ENCODE measurements at regions not wholly inside any gene's neighbourhood (a gene's known extent, or its start where the extent isn't known, plus 50 kb on each side); places are given as distances from the start of the nearest gene placed in this dataset.

DNA sequence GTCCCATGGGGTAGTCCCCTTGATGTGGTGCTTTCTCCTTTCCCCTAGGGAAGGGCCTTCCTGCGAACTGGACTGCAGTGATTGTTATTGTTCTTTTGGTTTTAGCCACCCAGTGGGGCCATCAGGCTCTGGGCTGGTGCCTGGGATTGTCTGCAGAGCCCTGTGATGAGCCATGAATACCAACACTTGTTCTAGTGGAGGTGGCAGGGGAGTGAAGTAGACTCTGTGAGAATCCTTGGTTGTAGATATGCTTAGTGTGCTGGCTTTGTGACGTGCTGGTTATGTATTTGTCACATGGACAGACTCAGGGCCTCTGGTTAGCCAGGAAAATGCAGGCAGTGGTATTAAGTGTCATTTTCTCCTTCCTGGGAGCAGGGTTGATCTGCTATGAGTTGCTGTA lies 51.8 kb upstream of the NDUFB4 start:
- intact Hi-C loops (cut with DNase I) = no loop called here
- DNase-seq (no peak), ATAC-seq (peak; percentile 61 to 72)

DNA sequence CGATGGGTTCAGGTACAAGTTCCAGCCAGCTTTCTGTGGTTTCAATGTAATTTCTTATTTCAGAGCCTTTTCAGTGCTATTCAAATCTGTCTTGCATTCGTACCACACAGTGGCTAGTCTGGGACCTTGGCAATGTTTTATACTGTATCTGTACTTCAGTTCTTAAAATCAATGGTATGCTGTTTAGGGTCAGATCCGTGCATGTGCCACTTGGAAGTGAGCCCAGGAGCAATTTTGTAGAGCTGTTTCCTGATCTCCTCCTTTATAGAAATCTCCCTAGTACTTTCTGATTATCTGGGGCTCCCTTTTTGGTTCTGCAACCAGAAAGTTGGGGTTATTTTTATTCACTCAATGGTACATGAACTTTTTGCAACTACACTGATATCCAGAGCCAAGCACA lies 59.5 kb upstream of the NDUFB4 start:
- intact Hi-C loops (cut with DNase I) = no loop called here
- no peak for ATAC-seq
- DNase-seq = no peak

DNA sequence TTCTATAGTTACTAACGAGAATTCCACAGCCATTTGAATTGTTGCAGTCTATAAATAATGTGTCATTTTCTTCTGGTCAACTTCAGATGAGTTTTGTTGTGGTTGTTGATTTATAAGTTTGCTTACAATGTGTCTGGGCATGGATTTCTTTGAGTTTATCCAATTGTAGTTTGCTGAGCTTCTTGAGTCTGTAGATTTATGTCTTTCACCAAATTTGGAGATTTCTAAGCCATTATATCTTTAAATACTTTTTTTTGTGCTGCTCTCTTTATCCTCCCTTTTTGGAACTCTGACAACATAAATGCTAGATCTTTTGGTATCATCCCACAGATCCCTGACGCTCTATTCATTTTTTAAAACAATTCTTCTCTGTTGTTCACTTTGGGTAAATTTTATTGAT lies 63.2 kb upstream of the NDUFB4 start:
- intact Hi-C loops (cut with DNase I) = no loop called here
- no peak for ATAC-seq
- no peak for DNase-seq

DNA sequence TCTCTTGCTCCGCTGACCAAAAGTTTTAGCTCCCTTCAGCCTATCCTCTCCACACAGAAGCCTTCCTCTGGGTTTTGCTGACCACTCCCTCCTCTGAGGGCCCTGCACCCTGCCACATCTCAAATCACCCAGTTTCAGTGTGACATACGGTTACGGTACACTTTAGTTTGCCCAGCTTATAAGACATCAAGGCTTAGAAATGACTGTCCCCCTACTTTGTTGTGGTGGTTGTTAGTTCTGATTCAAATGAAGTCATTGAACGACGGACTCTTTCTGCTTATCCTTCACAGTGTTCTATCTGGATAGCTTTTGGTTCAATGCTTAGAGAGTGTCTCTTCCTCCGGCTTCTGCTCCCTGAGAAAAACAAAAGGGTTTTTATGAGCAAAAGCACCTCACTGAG lies 68.0 kb upstream of the NDUFB4 start:
- ATAC-seq (no peak), DNase-seq (no peak)
- intact Hi-C loops (cut with DNase I) = no loop called here

DNA sequence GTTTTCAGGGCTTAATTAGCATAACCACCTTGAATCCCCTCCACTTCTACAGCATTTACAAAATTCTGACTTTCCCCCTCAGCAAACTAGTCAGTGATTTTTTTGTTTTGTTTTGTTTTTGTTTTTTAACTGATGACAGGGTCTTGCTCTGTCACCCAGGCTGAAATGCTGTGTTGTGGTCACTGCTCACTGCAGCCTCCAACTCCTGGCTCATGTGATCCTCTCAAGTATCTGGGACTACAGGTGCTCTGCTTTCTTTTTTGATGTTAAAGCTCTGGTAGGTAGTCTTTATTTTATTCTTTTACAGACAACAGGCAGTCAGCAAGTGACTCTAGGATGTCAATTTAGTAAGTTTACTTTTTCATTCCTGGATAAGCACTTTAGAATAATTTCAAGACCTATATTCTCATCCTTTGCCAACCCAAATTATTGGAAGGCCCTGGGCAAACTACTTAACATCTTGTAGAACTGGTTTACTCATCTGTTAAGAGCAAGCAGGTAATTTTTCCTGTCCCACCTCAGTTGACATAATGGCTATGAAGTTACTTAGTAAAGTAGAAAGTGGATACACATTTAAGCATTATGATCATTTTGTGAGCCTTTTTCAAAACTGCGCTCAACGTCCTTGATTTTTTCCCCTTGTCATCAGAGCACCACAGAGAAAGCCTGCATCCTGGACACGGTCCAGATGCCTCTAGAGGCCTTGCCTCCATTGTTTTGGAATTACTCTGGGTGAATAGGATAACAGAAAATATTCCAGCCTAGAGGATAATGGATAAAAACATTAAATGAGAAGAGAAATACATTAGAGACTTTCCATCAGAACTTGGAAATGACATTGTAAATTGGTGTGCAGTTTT lies 69.9 kb upstream of the NDUFB4 start:
- ATAC-seq (no peak), DNase-seq (no peak)
- intact Hi-C loops (cut with DNase I) = no loop called here

DNA sequence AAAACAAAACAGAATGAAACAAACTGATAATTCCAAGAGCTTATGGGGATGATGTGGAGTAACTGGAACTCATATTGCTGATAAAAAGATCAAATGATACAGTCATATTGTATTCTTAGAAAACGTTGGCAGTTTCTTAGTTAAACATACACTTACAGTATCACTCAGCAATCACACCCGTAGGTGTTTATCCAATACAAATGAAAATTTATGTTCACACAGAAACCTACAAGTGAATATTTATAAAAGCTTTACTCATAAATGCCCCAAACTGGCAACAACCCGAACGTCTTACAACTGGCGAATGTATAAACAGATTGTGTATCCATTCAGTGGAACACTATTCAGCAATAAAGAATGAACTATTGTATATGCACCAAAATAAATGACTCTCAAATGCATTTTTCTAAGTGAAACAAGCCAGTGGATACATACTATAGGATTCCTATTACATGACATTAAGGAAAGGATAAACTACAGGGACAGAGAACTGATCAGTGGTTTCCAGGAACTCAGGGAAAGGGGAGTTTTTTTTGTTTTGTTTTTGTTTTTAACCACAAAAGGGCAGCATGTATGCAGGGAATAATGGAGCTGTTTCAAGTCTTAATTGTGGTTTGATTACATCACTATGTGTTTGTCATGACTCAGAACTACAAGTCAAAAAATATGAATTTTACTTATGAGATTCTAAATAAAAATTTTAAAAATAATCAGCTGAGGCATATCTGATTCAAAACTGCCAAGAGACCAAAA lies 71.8 kb upstream of the NDUFB4 start:
- intact Hi-C loops (cut with DNase I) = no loop called here
- ATAC-seq (no peak), DNase-seq (no peak)

DNA sequence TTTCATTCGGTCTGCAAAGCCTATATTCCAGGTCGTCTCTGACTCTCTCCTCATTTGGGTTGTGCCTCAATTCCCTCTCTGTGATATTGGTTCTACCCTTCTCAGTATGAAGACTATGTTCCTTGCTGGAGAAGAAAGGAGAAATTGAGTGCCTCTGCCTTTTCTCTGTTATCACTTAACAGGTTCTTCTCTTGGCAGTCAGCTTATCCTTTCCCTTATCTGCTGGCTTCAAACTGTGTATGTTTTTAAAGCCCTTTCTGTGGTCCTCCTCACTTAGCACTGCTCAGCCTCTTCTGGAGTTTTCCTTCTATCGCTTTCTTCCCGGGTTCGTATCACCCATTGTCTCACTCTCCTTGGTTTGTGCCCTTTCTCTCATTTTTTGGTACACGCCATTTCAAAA lies 65.3 kb upstream of the FSTL1 start:
- DNase-seq = no peak
- ATAC-seq = peak; percentile 34 to 39
- intact Hi-C loops (cut with DNase I) = no loop called here

DNA sequence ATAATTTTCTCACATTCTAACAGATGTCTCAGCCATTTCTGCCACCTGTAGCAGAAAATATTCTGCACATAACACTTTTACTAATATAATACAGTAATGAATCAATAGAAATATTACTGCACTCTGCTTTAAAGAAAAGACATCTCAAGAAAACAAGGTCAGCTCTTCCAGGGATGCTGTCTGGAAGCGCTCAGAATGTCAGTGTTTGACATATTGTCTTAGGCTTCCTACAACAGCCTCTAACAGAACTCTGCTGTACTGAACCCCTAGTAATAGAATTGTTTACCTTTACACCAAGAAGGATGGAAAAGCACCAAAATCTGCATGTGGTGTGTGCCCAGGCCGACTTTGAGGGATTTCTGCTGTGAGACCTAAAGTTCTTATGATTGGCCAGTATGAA lies 61.9 kb upstream of the FSTL1 start:
- intact Hi-C loops (cut with DNase I) = no loop called here
- DNase-seq = no peak
- no peak for ATAC-seq

DNA sequence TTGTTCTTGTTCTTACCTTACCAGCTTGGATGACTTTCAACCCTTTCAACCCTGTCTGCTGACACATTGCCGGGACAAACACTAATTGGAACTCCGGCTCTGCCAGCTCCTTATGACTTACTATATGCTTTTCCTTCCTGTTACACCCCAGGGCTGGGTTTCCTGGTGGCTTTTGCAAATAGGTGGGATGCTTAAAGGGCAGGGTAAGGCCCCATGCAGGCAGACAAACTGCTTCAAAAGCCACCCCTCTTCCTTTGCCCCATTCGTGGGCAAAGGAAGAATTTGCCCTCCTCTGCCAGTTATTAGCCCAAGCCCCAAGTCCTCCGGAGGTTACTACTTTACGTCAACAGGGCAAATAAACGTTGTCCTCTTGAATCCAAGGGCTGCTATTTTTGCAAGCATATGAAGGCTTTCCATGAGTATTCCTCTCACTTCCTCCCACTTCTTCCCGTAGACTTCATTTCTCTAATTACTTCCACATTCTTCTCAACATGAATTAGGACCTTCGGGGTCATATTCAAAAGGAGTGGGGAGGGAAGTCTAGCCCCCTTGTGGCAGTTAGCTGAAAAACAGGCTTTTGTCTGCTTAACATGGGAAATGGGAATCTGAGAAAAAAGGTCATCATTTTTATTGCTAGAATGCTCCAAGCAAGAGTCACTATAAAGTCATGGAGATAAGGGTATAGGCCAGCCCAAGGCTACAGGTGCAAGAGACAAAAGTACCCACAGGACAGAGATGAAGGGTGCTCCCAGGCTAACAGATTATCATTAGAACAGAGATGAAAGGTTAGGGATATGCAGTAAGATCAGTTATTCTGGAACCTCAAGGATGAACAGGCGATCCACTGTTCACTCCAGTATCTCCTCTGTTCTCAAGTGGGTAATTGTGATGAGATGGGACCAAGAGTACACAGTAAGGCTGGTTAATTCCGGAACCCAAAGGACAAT lies 56.3 kb upstream of the FSTL1 start:
- DNase-seq (no peak), ATAC-seq (peak; percentile 66 to 75)
- intact Hi-C loops (cut with DNase I) = loop anchor here in 1 of 2 donors (10.0 kb wide), 1 partner anchor 52 kb away; the partner anchor contains the start of gene FSTL1

DNA sequence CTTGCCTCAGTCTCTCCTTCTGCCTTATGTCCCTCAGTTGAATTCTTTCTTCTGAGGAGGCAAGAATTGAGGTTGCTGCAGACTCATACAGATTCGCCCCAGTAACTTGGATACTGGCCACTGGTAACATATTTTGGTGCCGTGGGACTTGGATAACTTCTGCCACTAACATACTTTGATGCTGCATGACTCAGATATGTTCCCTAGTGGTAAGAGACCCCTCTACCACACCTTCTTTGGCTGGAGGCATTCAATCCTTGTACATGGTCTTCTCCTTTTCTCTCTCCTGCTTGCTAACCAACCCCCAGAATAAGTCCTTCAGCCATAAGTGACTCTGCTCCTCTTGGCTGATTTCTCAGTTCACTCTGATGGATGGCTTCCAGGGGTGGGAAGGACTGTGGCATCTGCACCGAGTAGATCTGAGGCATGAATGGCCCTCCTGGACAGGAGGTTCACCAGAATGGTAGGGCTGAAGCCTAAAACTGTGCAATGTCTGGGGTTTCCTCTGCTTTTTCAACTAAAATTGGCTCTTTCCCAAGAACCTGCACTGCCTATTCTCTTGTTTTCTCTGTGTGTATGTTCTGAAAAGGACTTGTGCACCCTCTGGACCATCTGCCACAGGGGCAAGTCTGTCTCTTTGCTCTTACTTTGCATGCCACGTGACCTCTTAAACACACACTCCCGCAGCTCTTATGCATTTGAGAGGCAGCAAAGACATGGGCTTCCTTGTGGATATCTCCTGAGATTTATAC lies 55.5 kb upstream of the FSTL1 start:
- intact Hi-C loops (cut with DNase I) = loop anchor here in 1 of 2 donors (10.0 kb wide), 1 partner anchor 51 kb away; the partner anchor contains the start of gene FSTL1
- peak; percentile 39 to 55 for ATAC-seq
- DNase-seq = no peak

DNA sequence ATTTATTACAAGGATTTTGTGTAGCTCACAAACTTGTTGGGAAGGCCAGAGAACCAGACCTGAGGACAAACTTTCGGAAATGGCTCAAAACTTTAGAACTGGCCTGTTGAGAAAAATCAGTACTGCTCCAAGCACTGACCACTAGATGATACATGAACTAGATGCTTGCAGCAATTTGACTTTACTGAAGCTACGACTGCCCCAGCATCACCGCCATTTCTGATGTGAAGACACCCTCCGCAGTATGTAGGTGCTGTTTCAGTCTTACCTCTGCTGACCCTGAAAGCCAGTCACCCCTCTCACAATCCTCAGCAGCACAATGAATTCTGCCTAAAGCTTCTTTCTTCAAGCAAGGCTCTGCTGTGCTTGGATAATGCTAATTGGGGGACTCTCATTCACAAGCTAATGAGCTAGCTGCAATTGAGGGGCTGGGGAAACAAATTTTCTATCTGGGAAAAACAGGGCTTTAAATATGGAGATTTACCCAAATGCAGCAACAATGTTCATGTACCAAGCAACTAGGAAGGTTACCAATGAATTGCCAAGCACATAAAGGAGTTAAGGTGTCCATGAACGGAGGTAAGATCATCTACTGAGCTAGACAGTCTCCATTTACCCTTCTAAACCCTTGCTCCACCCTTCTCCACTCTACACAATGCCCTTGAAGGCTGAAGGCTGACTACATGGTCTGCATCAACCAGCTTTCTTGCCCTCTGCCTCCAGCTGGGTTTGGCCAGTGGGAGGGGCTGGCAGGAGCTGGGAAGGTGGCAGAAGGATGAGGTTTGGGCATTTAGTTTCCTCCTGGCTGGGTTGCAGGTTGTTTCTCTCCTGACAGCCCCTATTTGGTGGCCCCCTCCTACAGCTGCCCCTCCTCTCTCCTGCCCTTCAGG lies 53.2 kb upstream of the FSTL1 start:
- DNase-seq (no peak), ATAC-seq (no peak)
- intact Hi-C loops (cut with DNase I) = loop anchor here in 1 of 2 donors (10.0 kb wide), 1 partner anchor 49 kb away; the partner anchor contains the start of gene FSTL1

DNA sequence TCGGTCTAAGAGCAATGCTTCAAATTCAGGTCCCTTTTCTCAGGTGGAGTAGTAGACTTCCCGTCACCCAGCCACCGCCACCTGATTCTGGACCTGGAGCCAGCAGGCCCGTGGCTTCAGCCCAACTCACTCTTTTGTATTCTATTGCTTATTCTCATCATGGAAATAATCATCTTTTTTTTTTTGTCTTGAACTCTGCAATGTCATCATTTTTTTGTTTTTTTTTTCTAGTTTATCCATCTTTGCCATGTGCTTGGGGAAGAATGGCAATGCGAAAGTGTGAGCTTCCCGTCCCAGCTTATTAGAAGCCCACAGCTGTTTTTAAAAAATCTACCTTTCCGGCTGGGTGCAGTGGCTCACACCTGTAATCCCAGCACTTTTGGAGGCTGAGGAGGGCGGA lies 51.3 kb upstream of the FSTL1 start:
- DNase-seq (no peak), ATAC-seq (no peak)
- intact Hi-C loops (cut with DNase I) = loop anchor here in 1 of 2 donors (10.0 kb wide), 1 partner anchor 47 kb away; the partner anchor contains the start of gene FSTL1

Measured in left cardiac atrium (tissue), 4 donors.